Osteoblast (primary cell): ENCODE measurements at regions not wholly inside any gene's neighbourhood (a gene's known extent, or its start where the extent isn't known, plus 50 kb on each side); places are given as distances from the start of the nearest gene placed in this dataset.

Source experiments
- DNase-seq: peaks from one replicate; pipeline ENCODE4 v3.0.0; 2011; ENCODE audit warnings: low spot score, mixed read lengths; ENCODE audit not compliant: insufficient read length; ENCODE audit errors: missing footprints
- H2AFZ ChIP-seq: 2 replicates; pipeline ENCODE4 v1.6.0; 2011; ENCODE audit warnings: mild to moderate bottlenecking, low read length
- H3K27ac ChIP-seq: 2 replicates; pipeline ENCODE4 v1.5.1; 2011; ENCODE audit warnings: mild to moderate bottlenecking, low read depth, low read length, moderate library complexity
- H3K27me3 ChIP-seq: 2 replicates; pipeline ENCODE4 v1.6.0; 2012; ENCODE audit warnings: mild to moderate bottlenecking, control low read depth, inconsistent platforms, low read length, moderate library complexity; ENCODE audit not compliant: insufficient read depth
- H3K36me3 ChIP-seq: 2 replicates; pipeline ENCODE4 v1.5.1; 2011; ENCODE audit warnings: mild to moderate bottlenecking, low read length, control low read depth, moderate library complexity; ENCODE audit not compliant: insufficient read depth
- H3K4me1 ChIP-seq: 2 replicates; pipeline ENCODE4 v1.5.1; 2011; ENCODE audit warnings: mild to moderate bottlenecking, low read length, control low read depth, moderate library complexity; ENCODE audit not compliant: insufficient read depth
- H3K4me2 ChIP-seq: 2 replicates; pipeline ENCODE4 v1.6.0; 2011; ENCODE audit warnings: mild to moderate bottlenecking, low read length; ENCODE audit not compliant: insufficient read depth
- H3K4me3 ChIP-seq: fragments of 200-600 bp; sonication (generic); 3 replicates; pipeline ENCODE4 v1.5.1; 2012; ENCODE audit warnings: mild to moderate bottlenecking, low read length, inconsistent platforms; ENCODE audit not compliant: insufficient read depth
- H3K79me2 ChIP-seq: 2 replicates; pipeline ENCODE4 v1.6.0; 2012; ENCODE audit warnings: mild to moderate bottlenecking, low read length, control low read depth, inconsistent platforms; ENCODE audit not compliant: insufficient read depth
- H3K9me3 ChIP-seq: 2 replicates; pipeline ENCODE4 v1.5.1; 2011; ENCODE audit warnings: low read depth, low read length, control low read depth
- H4K20me1 ChIP-seq: 2 replicates; pipeline ENCODE4 v1.6.0; 2012; ENCODE audit warnings: mild to moderate bottlenecking, low read length, control low read depth; ENCODE audit not compliant: insufficient read depth
- TF ChIP-seq, protein P1 (sequence below): IDR thresholded peaks from 2 replicates; pipeline ENCODE4 v1.5.1; 2011; ENCODE audit warnings: mild to moderate bottlenecking, low read depth, low read length, moderate library complexity; ENCODE audit errors: extremely low read depth

DNA sequence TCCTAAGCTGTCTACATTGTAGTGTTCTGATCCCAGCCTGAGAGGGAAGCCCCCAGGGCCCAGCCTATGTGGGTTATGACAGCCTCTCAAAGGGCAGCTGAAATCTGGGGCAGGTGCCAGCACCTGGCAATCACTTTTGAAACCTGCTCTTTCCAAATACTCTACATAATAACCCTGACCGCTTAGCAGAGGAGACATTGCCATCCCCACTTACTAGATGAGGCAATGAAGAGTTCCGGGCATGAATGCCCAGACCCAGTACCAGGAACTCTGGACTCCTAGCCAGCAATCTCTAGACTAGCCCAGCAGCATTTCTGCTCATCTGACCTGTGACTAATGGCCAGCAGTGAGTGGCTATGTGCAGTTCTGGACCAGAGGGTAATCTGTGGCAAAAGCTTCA is 412.4 kb upstream of the CADM1 start:
- Histone ChIP-seq H2AFZ (no peak overlapping the region), H3K27me3 (no peaks in the 10 kb centered on the region), H3K79me2 (no peaks in the 10 kb centered on the region), H3K4me1 (no peaks in the 10 kb centered on the region), H3K36me3 (no peaks in the 10 kb centered on the region), H3K4me2 (no peak overlapping the region), H4K20me1 (no peaks in the 10 kb centered on the region), H3K4me3 (no peak overlapping the region), H3K27ac (no peak overlapping the region), H3K9me3 (no peaks in the 10 kb centered on the region)
- TF ChIP-seq, protein P1, sequence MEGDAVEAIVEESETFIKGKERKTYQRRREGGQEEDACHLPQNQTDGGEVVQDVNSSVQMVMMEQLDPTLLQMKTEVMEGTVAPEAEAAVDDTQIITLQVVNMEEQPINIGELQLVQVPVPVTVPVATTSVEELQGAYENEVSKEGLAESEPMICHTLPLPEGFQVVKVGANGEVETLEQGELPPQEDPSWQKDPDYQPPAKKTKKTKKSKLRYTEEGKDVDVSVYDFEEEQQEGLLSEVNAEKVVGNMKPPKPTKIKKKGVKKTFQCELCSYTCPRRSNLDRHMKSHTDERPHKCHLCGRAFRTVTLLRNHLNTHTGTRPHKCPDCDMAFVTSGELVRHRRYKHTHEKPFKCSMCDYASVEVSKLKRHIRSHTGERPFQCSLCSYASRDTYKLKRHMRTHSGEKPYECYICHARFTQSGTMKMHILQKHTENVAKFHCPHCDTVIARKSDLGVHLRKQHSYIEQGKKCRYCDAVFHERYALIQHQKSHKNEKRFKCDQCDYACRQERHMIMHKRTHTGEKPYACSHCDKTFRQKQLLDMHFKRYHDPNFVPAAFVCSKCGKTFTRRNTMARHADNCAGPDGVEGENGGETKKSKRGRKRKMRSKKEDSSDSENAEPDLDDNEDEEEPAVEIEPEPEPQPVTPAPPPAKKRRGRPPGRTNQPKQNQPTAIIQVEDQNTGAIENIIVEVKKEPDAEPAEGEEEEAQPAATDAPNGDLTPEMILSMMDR: no peak
- no peak for DNase-seq

DNA sequence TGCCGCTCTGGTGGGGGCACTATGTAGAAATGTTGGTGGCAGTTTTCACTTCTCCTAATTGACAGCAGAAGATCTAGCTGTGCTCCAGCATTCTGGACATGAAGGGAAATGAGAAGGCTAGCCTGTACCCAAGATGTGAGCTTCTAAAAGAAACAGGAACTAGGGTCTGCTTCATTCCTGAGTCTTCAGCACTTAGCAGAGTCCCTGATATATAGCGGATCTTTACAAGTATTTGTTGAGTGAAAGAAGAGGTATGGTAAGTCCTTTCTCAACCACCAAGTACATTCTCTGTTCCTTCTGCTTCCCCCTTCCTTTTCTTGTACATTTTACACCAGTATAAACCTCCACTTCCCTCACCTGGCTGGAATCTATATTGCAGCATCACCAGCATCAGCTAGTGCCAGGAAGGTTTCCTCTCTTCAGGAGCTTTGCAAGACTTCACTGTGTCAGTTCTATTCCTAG is 408.3 kb upstream of the CADM1 start:
- H3K9me3 ChIP-seq: no peaks in the 10 kb centered on the region
- H3K27me3 ChIP-seq: no peaks in the 10 kb centered on the region
- H4K20me1 ChIP-seq: no peaks in the 10 kb centered on the region
- no peak overlapping the region for H3K4me2 ChIP-seq
- H3K79me2 ChIP-seq: no peaks in the 10 kb centered on the region
- H3K27ac ChIP-seq: no peak overlapping the region
- TF ChIP-seq, protein P1: no peak
- no peaks in the 10 kb centered on the region for H3K4me1 ChIP-seq
- no peak for DNase-seq
- H3K4me3 ChIP-seq: no peak overlapping the region
- H3K36me3 ChIP-seq: no peaks in the 10 kb centered on the region
- H2AFZ ChIP-seq: no peak overlapping the region

DNA sequence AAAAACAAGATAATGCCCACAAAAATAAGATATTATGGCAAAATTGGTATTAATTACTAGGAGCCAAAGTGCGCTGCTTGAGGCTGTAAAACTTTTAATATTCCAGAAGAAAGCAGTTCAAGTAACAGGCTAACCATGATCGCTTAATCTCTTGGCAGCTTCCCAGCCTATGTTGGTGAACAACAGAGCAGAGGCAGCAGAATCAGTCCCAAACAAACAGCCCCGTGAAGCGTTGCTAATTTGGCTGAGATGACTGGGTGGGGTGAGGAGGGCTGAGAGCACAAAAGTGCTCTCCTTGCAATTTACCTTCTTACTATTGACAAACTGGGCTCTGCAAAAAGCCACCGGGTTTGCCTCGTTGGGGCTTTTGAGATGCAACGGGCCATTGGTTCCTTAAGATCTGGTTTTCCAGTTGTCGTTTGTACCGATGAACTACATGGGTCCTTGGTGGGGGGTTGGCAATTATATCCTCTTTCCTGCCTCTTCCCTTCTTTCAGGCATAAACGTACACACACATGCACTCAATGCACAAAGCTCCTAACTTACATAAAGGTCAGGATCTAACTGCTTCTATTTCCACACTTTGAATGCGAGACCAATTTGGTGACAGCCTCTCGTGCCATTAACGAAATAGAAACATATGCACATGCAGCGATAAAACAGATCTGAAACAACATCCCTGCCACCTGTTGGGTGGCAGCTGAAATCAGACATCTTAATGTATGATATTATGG is 407.6 kb upstream of the CADM1 start:
- Histone ChIP-seq H3K79me2 (no peaks in the 10 kb centered on the region), H4K20me1 (no peaks in the 10 kb centered on the region), H3K4me1 (no peaks in the 10 kb centered on the region), H3K4me3 (no peak overlapping the region), H3K27me3 (no peaks in the 10 kb centered on the region), H3K4me2 (no peak overlapping the region), H3K9me3 (no peaks in the 10 kb centered on the region), H3K27ac (no peak overlapping the region), H2AFZ (no peak overlapping the region), H3K36me3 (no peaks in the 10 kb centered on the region)
- TF ChIP-seq, protein P1: no peak
- DNase-seq: no peak

DNA sequence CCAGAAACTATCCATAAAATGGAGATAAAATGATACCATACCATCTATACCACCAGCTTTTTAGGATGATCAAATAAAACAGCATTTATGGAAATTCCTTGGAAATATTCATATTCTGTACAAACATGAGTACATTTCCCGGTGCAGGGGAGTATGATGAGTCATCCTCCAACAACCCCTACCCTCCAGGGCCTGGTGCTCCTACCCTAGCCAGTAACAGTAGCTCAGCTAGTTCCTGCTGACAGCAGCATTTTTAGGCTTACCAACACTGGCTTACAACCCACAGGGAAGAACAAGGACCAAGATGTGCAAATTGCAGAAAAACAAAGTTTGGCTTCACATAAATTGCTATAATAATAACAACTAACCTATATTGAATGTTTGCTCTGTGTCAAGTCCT is 406.2 kb upstream of the CADM1 start:
- Histone ChIP-seq H3K4me2 (no peak overlapping the region), H2AFZ (no peak overlapping the region), H3K9me3 (no peaks in the 10 kb centered on the region), H3K79me2 (no peaks in the 10 kb centered on the region), H3K27ac (no peak overlapping the region), H3K4me3 (no peak overlapping the region), H3K27me3 (no peaks in the 10 kb centered on the region), H4K20me1 (no peaks in the 10 kb centered on the region), H3K4me1 (no peaks in the 10 kb centered on the region), H3K36me3 (no peaks in the 10 kb centered on the region)
- no peak for DNase-seq
- TF ChIP-seq, protein P1: no peak
